Dedifferentiated amniotic fluid mesenchymal stem cell (primary cell): ENCODE measurements at regions not wholly inside any gene's neighbourhood (a gene's known extent, or its start where the extent isn't known, plus 50 kb on each side); places are given as distances from the start of the nearest gene placed in this dataset.

Experiments
- DNase-seq: peaks from one replicate; pipeline ENCODE4 v3.0.0-alpha.2; 2016; ENCODE audit errors: extremely low spot score

DNA sequence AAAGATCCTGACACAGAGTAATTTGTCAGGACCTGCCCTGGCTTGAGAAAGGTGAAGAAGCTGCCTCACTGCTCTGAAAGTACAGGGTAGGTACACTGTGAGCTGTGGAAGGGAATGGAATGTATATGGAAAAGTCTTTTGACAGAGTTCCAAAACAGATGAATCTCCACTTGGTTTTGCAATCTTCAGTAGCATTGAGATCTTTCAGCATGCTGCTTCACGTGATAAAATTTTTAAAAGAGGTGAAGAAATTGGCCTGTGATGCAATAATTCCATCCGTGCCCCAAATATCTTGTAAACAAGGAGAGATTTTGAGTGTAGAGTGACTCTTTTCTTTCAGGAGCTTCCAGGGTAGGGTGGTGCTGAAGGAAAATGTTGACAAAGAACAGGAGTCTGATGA lies 123.1 kb downstream of the OSR1 start:
- no peak for DNase-seq

GRCh38 chr2:19232312-19232711 lies 126.1 kb downstream of the OSR1 start:
- no peak for DNase-seq

DNA sequence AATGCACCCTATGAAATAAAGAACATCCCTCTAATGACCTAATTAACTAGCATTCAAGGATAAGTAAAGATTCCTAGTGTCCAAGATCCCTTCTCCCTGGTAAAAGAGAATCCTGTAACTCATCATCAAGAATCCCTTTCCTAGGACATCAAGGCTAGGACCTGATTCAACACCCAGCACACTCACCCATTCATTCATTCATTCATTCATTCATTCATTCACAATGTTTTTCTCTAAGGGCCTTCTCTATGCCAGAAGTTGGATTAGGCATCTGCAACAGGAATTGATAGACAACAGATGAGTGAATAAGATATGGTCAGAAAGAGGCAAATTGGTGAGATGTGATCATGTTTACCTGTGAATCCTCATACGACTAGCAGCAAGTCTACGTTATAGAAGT lies 126.8 kb downstream of the OSR1 start:
- DNase-seq, result no peak

GRCh38 chr2:19230626-19231025 lies 127.8 kb downstream of the OSR1 start:
- no peak for DNase-seq

DNA sequence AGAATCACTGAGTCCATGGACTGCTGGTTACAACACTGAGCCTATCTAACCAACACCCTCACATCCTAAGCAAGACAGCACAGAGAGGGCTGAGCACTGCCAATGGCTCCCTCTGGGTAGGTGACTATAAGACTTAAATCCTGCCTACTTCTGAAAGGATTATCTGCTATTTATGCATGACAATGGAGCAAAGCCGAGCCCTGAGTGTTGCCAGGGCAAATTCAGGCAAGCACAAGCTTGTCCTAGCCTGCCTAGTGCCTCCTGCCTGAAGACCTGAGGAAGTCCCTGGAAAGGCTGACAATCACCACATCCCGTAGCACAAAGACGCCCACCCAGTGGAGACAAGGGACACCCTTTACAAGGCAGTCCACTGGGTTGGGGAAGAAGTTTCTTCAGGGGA lies 129.7 kb downstream of the OSR1 start:
- no peak for DNase-seq

- DNase-seq, result no peak
Measured at GRCh38 chr2:19228181-19228593, 130.2 kb downstream of the OSR1 start.

DNA sequence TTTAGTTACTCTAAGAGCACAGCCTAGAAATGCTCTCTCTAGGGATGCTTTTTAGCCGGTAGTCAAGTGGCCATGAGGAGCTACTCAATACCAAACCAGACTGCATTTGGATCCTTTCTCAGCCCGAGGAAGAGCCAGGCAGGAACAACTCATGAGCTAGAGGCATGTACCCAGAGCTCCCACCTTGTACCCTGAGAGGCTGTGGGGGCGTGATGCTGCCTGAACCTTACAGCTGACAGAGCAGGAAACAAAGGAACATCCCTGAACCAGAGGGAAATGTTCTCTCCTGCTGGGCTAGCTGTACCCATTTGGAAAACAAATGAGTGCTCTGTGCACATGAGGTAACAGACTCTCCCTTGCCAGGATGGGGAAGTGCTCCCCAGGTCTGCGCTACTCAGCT lies 131.6 kb downstream of the OSR1 start:
- DNase-seq, result no peak

DNA sequence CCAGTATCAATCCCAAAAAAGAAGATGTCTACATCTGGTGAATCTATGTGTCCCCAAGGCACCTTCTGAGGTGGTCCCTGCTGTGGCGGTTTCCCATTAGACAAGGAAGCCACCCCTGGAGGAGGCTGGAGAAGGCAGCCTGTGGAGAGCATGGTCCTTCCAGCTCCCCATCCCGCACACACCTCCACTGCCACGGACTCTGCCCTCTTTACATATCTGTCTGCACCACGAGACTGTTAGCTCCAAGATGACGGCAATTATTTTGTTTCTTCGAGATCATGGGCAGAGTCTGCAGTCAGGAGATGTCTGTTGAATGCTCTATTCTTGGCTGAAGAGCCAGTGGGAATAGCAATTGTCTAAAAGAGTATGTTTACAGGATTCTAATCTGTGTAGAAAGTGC lies 132.0 kb downstream of the OSR1 start:
- no peak for DNase-seq

- DNase-seq, result no peak
Measured at GRCh38 chr2:19225931-19226330, 132.5 kb downstream of the OSR1 start.

DNA sequence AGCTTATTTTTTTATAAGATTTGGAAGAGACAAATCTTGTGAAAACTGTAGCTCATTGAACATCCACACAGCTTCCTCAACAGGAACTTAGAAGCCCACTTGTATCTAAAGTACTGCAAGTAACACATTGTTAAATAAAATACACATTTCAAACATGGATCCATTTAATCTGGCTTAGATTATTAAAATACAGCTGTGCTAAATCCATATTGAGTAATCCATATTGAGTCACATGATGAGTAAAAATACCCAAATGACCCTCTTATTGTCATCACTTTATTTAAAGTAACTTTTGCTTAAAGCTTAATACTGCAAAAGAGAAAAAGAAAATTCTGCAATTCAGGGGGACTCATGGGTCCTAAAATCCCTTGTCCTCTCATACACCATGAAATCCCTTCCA lies 133.3 kb downstream of the OSR1 start:
- no peak for DNase-seq

DNA sequence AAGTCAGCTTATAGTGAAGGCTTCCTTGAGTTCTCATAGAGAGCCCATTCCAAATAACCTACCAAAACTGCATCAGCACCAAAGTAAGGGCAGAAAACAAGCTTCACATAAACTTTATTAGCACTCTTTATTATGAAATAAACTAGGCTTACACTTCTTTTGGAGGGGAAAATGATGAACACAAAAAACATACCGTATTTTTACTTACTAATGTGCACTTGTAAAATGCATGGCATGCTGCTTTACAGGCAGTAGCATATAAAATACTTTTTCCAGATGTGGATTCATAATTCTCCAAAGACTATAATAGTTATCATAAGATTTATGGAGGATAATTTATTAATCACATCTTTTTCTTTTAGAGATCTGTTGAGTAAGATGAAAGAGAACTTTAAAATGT lies 133.9 kb downstream of the OSR1 start:
- DNase-seq, result no peak

- no peak for DNase-seq
Measured at GRCh38 chr2:19224011-19224410, 134.4 kb downstream of the OSR1 start.

DNA sequence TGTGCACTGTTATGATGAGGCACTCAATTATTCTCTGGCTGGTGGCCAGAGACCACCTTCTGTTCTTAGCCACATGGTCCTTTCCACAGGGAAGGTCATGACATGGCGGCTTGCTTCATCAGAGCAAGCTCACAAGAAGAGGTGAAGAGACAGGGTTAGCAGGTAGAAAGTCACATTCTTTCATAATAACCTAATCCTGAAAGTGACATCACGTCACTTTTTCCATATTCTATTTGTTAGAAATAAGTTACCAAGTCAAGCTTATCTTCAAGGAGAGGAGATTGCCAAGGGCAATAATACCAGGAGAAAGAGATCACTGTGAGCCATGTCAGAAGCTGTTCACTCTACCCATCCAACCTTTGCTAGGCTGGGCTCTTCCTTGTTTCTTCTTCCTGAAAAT lies 139.4 kb downstream of the OSR1 start:
- no peak for DNase-seq

DNA sequence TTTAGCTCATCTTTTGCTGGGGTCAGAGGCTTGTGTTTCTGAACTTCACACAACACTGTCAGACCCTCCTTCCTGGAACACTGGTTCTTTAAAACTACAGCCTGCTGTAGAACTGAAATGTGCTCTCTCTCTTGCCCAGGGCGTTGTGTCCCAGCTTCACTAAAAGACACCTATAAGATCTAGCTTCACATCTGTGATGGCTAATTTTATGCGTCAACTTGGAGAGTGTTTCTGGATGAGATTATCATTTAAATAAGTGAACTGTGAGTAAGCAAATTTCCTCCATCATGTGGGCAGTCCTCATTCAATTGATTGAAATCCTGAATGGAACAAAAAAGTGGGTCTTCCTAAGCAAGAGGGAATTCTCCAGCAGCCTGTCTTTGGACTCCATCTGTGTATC lies 140.3 kb downstream of the OSR1 start:
- DNase-seq, result no peak

DNA sequence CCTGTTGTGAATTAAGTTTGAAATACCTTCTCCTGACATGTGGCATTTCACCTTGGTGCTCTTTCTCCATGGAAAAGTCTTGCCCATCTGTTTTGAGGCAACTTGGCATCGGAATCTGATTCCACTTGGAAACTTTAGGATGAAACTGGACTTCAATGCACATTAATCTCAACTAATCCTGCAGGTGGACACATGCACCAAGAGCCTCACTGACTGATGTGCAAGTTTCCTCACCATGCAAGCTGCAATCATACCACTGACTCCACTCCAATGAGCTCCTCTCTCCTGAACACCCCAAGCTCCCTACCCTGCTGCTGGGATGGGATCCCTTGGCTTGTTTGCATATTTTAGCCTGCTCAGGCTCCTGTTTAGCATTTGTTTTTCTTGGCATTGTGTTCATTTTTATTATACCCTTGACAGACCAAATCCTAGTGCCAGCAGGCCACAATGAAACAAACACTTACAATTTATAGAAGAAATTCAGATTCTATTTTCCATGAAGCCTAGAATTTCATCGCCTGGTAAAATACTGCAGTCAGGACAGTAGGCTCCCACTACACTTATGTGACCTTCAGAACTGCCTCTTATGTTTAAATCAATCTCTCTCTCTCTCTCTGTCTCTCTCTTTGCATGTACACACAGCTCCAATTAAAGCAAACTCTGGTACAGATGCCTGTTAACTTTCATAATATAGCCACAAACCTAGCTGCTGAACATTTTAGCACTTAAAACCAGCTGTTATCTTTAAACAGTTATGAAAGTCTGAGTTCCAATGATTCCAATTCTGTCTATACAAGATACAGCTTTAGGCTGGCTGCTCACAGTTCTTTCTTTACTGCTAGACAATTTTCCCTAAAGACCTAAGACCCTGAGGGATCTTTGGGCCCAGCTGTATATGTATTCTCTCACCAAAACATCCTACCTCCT lies 141.5 kb downstream of the OSR1 start:
- no peak for DNase-seq

GRCh38 chr2:19216238-19216637 lies 142.2 kb downstream of the OSR1 start:
- no peak for DNase-seq

GRCh38 chr2:19214682-19215391 lies 143.6 kb downstream of the OSR1 start:
- DNase-seq, result no peak

- no peak for DNase-seq
Measured at GRCh38 chr2:19209575-19210341, 148.7 kb downstream of the OSR1 start.

- DNase-seq, result no peak
Measured at GRCh38 chr2:19208479-19209199, 149.8 kb downstream of the OSR1 start.

- DNase-seq, result no peak
Measured at GRCh38 chr2:19207452-19207851, 151.0 kb downstream of the OSR1 start.

DNA sequence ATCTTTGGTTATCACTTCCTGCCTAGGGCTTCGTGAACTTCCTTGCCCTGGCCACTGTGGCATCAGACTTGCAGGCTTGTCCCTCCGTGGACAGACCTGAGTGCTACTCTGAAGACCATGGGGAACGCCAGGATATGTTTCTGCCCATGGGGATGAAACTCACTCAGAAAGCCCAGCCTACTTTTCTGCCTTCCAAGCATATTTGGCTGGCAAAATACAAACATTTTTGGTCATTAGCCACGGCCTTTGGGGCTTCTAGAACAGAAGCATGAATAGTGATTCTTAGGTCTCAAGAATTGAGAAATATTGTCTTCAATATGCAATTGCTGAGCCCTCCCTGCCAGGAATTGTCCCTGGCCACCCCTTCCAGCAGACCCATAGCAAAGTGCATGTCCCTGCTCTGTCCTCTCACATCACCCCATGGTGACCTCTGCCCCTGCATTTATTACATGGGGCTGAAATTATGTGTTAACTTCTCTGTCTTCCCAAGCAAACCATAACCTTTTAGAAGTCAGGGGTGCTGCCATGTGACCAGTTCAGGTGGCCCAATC lies 152.4 kb downstream of the OSR1 start:
- no peak for DNase-seq
